IMR-90 (cell line): ENCODE measurements at regions not wholly inside any gene's neighbourhood (a gene's known extent, or its start where the extent isn't known, plus 50 kb on each side); places are given as distances from the start of the nearest gene placed in this dataset.

ENCODE experiments used
- ATAC-seq: fragments of 200-7000 bp; cut with Tn5 transposase; 2 replicates; pipeline ENCODE4 v1.9.1; 2020; ENCODE audit warnings: low read depth, mild to moderate bottlenecking, moderate library complexity
- BruUV-seq: library from RNA; stranded (reverse); fragments of 400-500 nt; replicated peaks from 2 replicates; lab custom pipeline; 2021; lab: Mats Ljungman, UMichigan
- CTCF ChIA-PET: fragments of 300-600 bp; formaldehyde crosslinking; extraction: SDS; loops from one replicate; lab custom pipeline; 2021; ENCODE audit warnings: antibody characterized with exemption; lab: Yijun Ruan, JAX
- POLR2A ChIA-PET: fragments of 300-600 bp; sonication (Branson Sonifier 250); formaldehyde crosslinking; loops from one replicate; lab custom pipeline; 2022; ENCODE audit warnings: antibody characterized with exemption; ENCODE audit not compliant: unreplicated experiment; lab: Charles Lee
- DNase-seq: peaks from one replicate; pipeline ENCODE4 v3.0.0; 2013
- H2AFZ ChIP-seq: replicated peaks from 2 replicates; pipeline ENCODE3; 2013; ENCODE audit warnings: low read length, mild to moderate bottlenecking; ENCODE audit not compliant: poor library complexity
- H2AK5ac ChIP-seq: 2 replicates; pipeline ENCODE4 v1.6.1; 2013; ENCODE audit warnings: low read depth, low read length, inconsistent platforms
- H2AK9ac ChIP-seq: replicated peaks from 2 replicates; pipeline ENCODE3; 2013; ENCODE audit warnings: mild to moderate bottlenecking, low read depth, low read length, moderate library complexity; ENCODE audit not compliant: poor library complexity
- H2BK120ac ChIP-seq: 2 replicates; pipeline ENCODE4 v1.6.1; 2013; ENCODE audit warnings: low read depth, low read length, inconsistent platforms
- H2BK15ac ChIP-seq: 3 replicates; pipeline ENCODE4 v1.6.1; 2013; ENCODE audit warnings: low read depth, low read length, inconsistent platforms
- H2BK20ac ChIP-seq: 2 replicates; pipeline ENCODE4 v1.6.1; 2013; ENCODE audit warnings: low read depth, mild to moderate bottlenecking, inconsistent platforms, low read length, moderate library complexity
- H2BK5ac ChIP-seq: 2 replicates; pipeline ENCODE4 v1.6.1; 2013; ENCODE audit warnings: mild to moderate bottlenecking, low read depth, low read length, inconsistent platforms; ENCODE audit not compliant: poor library complexity, severe bottlenecking
- H3K14ac ChIP-seq: replicated peaks from 2 replicates; pipeline ENCODE4 v1.6.1; 2013; ENCODE audit warnings: low read depth, low read length, inconsistent platforms
- H3K18ac ChIP-seq: 2 replicates; pipeline ENCODE4 v1.6.1; 2013; ENCODE audit warnings: low read depth, low read length, control low read depth
- H3K23ac ChIP-seq: 2 replicates; pipeline ENCODE4 v1.6.1; 2013; ENCODE audit warnings: low read depth, low read length, inconsistent platforms
- H3K27ac ChIP-seq: 2 replicates; pipeline ENCODE4 v1.5.1; 2013; ENCODE audit warnings: mild to moderate bottlenecking, control low read depth, low read length; ENCODE audit not compliant: insufficient read depth
- H3K27me3 ChIP-seq: 2 replicates; pipeline ENCODE4 v1.6.1; 2013; ENCODE audit warnings: low read length; ENCODE audit not compliant: control insufficient read depth, insufficient read depth
- H3K36me3 ChIP-seq: 2 replicates; pipeline ENCODE4 v1.6.1; 2013; ENCODE audit warnings: low read length, mixed read lengths; ENCODE audit not compliant: control insufficient read depth, insufficient read depth
- H3K4ac ChIP-seq: 2 replicates; pipeline ENCODE4 v1.6.1; 2013; ENCODE audit warnings: low read depth, low read length, inconsistent platforms
- H3K4me1 ChIP-seq: 2 replicates; pipeline ENCODE4 v1.6.1; 2013; ENCODE audit warnings: low read length, mixed read lengths; ENCODE audit not compliant: control insufficient read depth, insufficient read depth
- H3K4me2 ChIP-seq: 2 replicates; pipeline ENCODE4 v1.6.1; 2013; ENCODE audit warnings: low read depth, mild to moderate bottlenecking, control low read depth, low read length, moderate library complexity
- H3K4me3 ChIP-seq: 2 replicates; pipeline ENCODE4 v1.5.1; 2013; ENCODE audit warnings: low read depth, mild to moderate bottlenecking, control low read depth, low read length, moderate library complexity; ENCODE audit not compliant: insufficient read depth
- H3K56ac ChIP-seq: 2 replicates; pipeline ENCODE4 v1.6.1; 2013; ENCODE audit warnings: low read length, inconsistent platforms; ENCODE audit not compliant: insufficient read depth; ENCODE audit errors: extremely low read depth
- H3K79me1 ChIP-seq, 2 experiments: 2 replicates each; pipeline ENCODE4 v1.6.1; 2013; ENCODE audit warnings: low read length in 2 of 2, inconsistent platforms in 1 of 2, low read depth in 1 of 2
- H3K9ac ChIP-seq: 2 replicates; pipeline ENCODE4 v1.6.1; 2013; ENCODE audit warnings: low read depth, low read length, control low read depth
- H3K9me1 ChIP-seq: 2 replicates; pipeline ENCODE4 v1.6.1; 2013; ENCODE audit warnings: low read length, inconsistent platforms; ENCODE audit not compliant: insufficient read depth
- H3K9me3 ChIP-seq: 2 replicates; pipeline ENCODE4 v1.6.1; 2013; ENCODE audit warnings: low read length; ENCODE audit not compliant: control insufficient read depth, insufficient read depth
- H4K20me1 ChIP-seq: 2 replicates; pipeline ENCODE4 v1.6.1; 2013; ENCODE audit warnings: low read length, inconsistent platforms; ENCODE audit not compliant: insufficient read depth
- H4K5ac ChIP-seq: 2 replicates; pipeline ENCODE4 v1.6.1; 2013; ENCODE audit warnings: mild to moderate bottlenecking, low read depth, low read length, control low read depth
- H4K8ac ChIP-seq, 2 experiments: 2 replicates each; pipeline ENCODE4 v1.6.1; 2013; ENCODE audit warnings: low read depth in 2 of 2, low read length in 2 of 2, control low read depth in 1 of 2, inconsistent platforms in 1 of 2
- H4K91ac ChIP-seq: 2 replicates; pipeline ENCODE4 v1.6.1; 2013; ENCODE audit warnings: low read depth, low read length, inconsistent platforms; ENCODE audit not compliant: insufficient read depth
- NFE2L2 ChIP-seq: fragments of 150-350 bp; IDR thresholded peaks from 2 replicates; pipeline ENCODE4 v1.6.1; 2016; ENCODE audit warnings: low read depth, mild to moderate bottlenecking, low read length
- POLR2A ChIP-seq: IDR thresholded peaks from 2 replicates; pipeline ENCODE4 v1.6.1; 2012; ENCODE audit warnings: mild to moderate bottlenecking, low read depth, low read length
- WGBS, 2 experiments: methylation state at CpG; one replicate each; pipeline versions ENCODE4 v1.1.5 to v1.1.7; 2013; ENCODE audit warnings: missing lambda C conversion rate in 2 of 2; ENCODE audit not compliant: insufficient read length in 1 of 2; ENCODE audit errors: extremely low coverage in 2 of 2; 5-methylcytosine and 5-hydroxymethylcytosine counted together
- dilution Hi-C: fragments of 300-500 bp; cut with HindIII; formaldehyde crosslinking; loops from one replicate; pipeline ENCODE4 v1.14.3; 2018; ENCODE audit warnings: low sequenced_read_pairs; ENCODE audit not compliant: unreplicated experiment
- in situ Hi-C: fragments of 300-500 bp; cut with MboI; formaldehyde crosslinking; loops from 3 replicates; pipeline ENCODE4 v1.14.3; 2019; ENCODE audit warnings: low sequenced_read_pairs, inconsistent platforms, mixed read lengths
- intact Hi-C: fragments of 100-400 bp; cut with micrococcal nuclease; formaldehyde crosslinking; loops from 2 replicates; pipeline ENCODE4 v1.10.0; 2022

DNA sequence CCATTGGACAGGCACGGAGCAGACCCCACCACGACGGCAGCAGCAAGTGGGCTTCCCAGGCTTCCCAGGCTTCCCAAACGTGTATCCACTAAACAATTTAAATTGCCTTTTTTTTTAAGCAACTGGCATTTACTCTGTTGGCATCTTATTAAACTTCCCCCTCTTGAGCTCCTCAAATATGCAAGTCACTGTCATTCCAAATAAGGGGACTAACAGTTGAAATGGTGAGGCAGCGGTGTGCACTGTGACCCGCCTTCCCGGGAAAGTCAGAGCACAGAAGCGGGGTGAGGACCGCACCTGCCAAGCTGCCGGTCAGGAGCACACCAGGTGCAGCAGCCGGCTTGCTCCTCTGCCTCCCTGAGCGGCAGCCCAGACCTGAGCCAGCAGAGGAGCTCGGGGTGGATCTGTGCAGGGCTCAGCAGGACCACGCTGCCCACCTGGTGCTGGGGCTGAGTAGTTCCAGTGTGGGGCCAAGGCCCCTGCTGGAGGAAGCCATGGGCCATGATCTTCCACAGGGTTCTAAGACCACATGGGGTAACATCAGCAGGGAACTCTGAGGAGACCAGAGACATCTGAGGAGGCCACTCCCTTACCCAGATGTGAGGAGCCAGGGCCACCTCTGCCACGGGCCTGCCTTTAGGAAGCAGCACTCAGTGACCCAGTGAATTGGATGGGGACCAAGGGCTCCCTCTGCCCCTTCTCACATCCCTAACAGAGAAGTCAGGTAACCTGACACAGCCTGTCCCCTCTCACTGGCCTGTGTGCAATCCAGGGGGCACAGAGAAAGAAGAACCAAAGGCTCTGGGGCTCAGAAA lies 245.4 kb downstream of the NPHP4 start:
- ChIA-PET POLR2A (no interaction called here), CTCF (no interaction called here)
- Histone ChIP-seq H3K9me1 (no peaks in the 10 kb centered on the region), H4K8ac (no peak overlapping the region), H2BK15ac (no peak overlapping the region), H2BK120ac (no peak overlapping the region), H2AK9ac (no peak overlapping the region), H4K20me1 (no peaks in the 10 kb centered on the region), H4K5ac (no peak overlapping the region), H3K4me3 (no peak overlapping the region), H4K91ac (no peak overlapping the region), H3K9me3 (peaks cover 45% of the 10 kb centered on the region), H3K79me1 (no peaks in the 10 kb centered on the region), H3K36me3 (no peaks in the 10 kb centered on the region), H3K27ac (no peak overlapping the region), H3K56ac (no peak overlapping the region), H3K23ac (no peak overlapping the region), H2AFZ (no peak overlapping the region), H3K18ac (no peak overlapping the region), H2BK20ac (no peak overlapping the region), H3K4me1 (no peaks in the 10 kb centered on the region), H2BK5ac (no peak overlapping the region), H2AK5ac (no peak overlapping the region), H3K9ac (no peak overlapping the region), H3K4me2 (no peak overlapping the region), H3K27me3 (no peaks in the 10 kb centered on the region), H3K14ac (no peak overlapping the region), H3K4ac (no peak overlapping the region)
- dilution Hi-C loops (no loop called here), intact Hi-C loops (no loop called here), in situ Hi-C loops (no loop called here)
- ATAC-seq: no peak
- 45% methylated on average over 8 of the region's 15 CpGs; no CpG with 5 or more reads in 1 of the 2 experiments for WGBS, 2 experiments
- BruUV-seq: no TSS peak
- DNase-seq: no peak
- TF ChIP-seq POLR2A (no peak), NFE2L2 (0 out of 2 replicates have a peak, but pooled peaks have one; percentile 12)
